Heart left ventricle (tissue), 13 donors: ENCODE measurements at regions not wholly inside any gene's neighbourhood (a gene's known extent, or its start where the extent isn't known, plus 50 kb on each side); places are given as distances from the start of the nearest gene placed in this dataset.

Source experiments
- POLR2A ChIP-seq, 2 donors: fragments of 450-650 bp; IDR thresholded peaks; one replicate each; pipeline ENCODE4 v1.6.1; 2017; ENCODE audit warnings: antibody characterized with exemption in 2 of 2, mild to moderate bottlenecking in 2 of 2, moderate library complexity in 2 of 2
- TF ChIP-seq, protein P1 (sequence below), 12 donors: fragments of 200-600 bp; sonication (generic) in 4 of 12; IDR thresholded peaks; one replicate each; pipeline versions ENCODE4 v1.5.0 to v1.8.0; 2018 to 2022; ENCODE audit warnings: antibody characterized with exemption in 12 of 12, mild to moderate bottlenecking in 5 of 12
- donor health status: ischemic (EF 13 %, LVEDD 7.1; RV severe dilation, severe dysfunction).
- donor health status: DM: no; HTN: yes; CAD: no.
- donor health status: DM: no; HTN: no; CAD: no.
- donor health status: ischemic (EF 25% LVEDD 6.9; RV normal size, moderate dysfunction).
- donor health status: ischemic (EF 25% LVEDD 5.7; RV mildly dilated, moderate dysfunction).
- donor health status: ischemic (EF 35%, LVEDD 5.7; RV mildly dilated, moderate dysfunction).
- donor health status: nonischemic (EF 11% LVEDD 7.7; RV severe dilation, severe dysfunction).
- donor health status: DM: yes; HTN: yes; CAD: no.
- donor health status: PGD.
- donor health status: ischemic (EF 29% LVEDD 5.4; RV normal size, mild dysfunction).
- donor health status: nonischemic (EF 23%, LVEDD 6.1; RV moderate dilation, normal function).

DNA sequence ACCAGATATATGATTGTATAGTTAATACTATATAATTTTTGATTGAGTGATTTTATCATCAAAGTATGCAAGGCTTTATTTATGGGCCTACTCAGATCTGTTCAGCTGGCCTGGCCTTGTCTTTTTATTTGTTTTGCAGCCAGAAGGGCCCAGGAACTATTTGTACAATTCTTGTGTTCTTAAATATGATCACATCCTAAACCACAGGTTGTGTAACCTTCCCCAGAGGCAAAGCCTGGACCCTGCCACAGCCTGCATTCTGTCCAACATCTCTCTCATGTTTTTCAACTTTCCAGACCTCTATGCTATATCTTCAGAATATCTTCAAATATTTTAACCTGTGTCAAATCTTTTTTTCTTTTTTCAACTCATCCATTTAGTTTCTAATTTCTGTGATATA is 410.4 kb upstream of the MON1B start:
- TF ChIP-seq, protein P1, sequence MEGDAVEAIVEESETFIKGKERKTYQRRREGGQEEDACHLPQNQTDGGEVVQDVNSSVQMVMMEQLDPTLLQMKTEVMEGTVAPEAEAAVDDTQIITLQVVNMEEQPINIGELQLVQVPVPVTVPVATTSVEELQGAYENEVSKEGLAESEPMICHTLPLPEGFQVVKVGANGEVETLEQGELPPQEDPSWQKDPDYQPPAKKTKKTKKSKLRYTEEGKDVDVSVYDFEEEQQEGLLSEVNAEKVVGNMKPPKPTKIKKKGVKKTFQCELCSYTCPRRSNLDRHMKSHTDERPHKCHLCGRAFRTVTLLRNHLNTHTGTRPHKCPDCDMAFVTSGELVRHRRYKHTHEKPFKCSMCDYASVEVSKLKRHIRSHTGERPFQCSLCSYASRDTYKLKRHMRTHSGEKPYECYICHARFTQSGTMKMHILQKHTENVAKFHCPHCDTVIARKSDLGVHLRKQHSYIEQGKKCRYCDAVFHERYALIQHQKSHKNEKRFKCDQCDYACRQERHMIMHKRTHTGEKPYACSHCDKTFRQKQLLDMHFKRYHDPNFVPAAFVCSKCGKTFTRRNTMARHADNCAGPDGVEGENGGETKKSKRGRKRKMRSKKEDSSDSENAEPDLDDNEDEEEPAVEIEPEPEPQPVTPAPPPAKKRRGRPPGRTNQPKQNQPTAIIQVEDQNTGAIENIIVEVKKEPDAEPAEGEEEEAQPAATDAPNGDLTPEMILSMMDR (IDR thresholded peaks at IDR 0.05), result no peak
- no peak for TF ChIP-seq POLR2A (IDR thresholded peaks at IDR 0.05)
